GM19023 (cell line): ENCODE measurements at regions not wholly inside any gene's neighbourhood (a gene's known extent, or its start where the extent isn't known, plus 50 kb on each side); places are given as distances from the start of the nearest gene placed in this dataset.

Source experiments
- ATAC-seq: cut with Tn5 transposase; IDR thresholded peaks from one replicate; pipeline ENCODE4 v1.9.1; 2021; ENCODE audit warnings: mild to moderate bottlenecking, moderate library complexity; ENCODE audit not compliant: unreplicated experiment

GRCh38 chr12:102601621-102602020 lies 121.3 kb upstream of the IGF1 start:
- ATAC-seq: no peak

DNA sequence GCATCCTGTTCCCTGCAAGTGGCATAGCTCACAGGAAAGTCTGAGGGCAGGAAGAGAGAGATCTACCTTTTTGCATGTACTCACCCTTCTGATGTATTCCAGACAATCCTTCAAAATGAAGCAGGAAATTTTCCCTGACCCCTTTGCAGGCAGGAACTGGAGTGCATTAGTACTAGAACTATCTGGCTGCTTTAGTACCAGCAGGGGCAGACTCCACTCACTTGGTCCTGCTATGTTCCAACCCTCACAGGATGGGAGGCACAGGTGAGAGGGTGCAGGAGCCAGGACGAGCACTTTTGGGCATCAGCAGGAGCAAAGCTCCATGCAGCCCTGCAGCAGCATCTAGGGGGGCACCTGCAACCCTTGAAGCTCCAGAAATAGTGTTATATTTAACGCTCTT lies 116.3 kb upstream of the IGF1 start:
- no peak for ATAC-seq

DNA sequence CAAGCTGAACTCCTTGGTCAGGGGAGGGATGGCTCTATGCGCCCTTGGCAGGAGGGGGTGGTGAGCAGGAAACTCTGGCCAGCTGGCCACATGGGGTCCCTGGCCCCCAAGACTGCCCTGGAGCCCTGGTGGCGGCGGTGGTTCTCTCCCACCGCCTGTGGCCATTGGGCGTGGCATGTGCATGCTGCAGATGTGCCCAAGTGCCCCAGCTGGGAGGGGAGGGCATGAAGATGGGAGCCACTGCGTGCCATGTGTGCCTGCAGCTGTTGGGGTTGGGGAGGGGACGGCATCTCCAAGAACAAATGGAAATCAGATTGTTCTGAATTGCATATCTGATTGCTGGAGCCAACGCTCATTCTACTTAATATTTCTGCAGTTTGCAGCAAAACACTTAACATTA lies 115.7 kb upstream of the IGF1 start:
- no peak for ATAC-seq

DNA sequence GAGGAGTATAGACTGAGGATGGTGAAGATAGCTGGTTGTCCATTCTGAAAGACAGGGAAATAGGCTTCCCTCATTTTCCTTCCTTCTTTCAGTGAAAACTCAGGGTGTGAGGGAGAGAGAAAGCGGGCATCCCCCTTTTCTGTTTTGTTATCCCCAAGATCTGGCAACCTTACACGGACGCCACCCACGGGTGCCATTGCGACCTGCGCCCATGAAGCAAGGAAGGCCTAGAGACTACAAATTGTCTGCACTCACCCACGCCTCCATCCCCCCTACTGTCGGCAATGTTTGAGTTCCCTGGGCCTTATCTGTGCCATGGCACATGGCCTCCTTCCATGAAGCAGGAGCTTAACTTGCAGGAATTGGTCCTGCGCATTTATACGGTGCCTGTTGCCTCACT lies 115.0 kb upstream of the IGF1 start:
- no peak for ATAC-seq

DNA sequence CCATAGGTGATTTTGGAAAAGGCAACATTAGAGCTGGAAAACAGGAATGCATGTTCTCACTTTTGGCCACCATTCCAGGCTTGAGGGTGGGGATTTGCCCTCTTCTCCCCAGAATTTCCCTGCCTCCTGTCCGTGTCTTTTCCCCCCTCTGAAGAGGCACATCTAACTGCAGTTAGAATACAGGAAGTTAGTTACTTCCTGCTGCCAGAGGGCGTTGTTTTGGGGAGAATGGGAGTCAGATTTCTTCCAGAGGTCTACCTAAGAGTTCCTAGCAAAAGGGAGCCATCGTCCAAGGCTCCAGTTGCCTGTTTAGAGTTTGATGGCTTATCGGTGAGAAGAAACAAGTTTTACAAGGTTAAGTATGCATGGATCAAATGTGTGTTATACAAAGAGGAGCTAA lies 112.8 kb upstream of the IGF1 start:
- ATAC-seq: no peak

DNA sequence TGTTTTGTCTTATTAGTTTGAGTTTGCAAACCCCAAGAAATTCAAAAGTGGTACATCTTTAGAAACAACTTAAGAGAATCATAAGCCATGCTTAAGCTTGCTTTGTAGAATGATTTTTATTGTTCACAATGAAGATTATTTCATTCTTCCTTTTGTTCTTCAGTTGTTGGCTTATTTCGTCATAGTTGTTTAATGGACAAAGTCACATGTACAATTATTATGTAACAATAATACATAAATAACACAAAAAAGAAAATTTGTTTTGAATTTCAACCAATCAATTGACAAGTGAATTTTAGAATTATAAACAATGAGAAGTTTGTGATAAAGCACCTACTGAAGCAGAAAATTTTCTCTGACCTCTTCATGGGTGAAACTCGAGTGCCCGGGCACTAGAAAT lies 111.8 kb upstream of the IGF1 start:
- ATAC-seq: no peak

DNA sequence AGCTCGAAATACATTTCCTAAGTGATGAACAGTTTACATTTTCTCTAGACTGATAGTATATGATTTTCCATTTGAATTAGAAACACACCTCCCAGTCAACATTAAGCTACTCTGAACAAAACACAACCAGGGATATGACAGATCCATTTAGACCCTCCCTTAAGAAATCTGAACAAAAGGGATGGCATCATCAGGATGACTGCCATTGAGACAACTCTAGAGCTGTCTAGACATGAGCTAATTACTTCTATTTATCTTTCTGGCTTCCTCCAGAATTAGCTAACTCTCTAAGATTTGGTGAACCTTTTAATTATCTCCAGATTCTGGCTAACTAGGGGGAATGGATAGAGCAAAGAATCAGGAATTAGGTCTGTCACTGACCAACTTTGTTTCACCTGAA lies 92.9 kb upstream of the IGF1 start:
- no peak for ATAC-seq

GRCh38 chr12:102571889-102572288 lies 91.5 kb upstream of the IGF1 start:
- ATAC-seq: no peak

DNA sequence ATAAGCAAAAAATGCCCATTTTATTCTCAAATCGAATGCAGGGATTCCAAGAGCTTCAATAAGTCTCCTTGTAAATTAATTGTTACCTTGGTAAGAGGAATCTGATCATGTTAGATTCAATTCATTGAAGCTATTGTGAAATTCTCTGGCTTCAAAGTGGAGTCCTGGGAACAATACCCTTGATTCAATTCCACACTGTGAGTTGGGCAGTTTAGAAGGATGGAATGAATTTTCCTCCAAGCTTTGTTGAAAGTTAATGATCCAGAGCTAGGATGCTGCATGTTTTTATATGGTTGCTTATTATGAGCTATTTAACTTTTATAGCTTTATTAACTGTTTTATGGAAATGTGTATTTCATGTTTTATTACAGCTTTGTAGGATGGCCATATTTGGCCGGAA lies 89.9 kb upstream of the IGF1 start:
- no peak for ATAC-seq

- ATAC-seq: no peak
Observed at GRCh38 chr12:102569803-102570202, 89.4 kb upstream of the IGF1 start.

DNA sequence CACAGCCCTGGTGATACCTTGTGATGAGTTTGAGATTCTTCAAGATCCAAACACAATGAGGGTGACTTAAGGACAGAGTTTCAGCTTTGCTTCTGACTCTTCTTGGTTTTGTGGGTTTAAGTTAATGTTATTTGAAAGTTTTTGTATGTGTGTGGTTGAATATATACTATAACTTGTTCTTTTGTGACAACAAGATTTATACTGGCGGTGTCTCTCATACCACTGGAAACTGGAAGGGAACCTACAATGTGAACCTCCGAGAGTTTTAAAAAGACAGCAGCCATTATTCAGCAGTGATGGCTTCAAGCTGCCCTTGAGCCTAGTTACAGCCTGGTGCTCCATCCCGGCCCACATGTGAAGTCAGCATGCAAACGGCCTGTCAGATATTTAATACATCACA lies 87.9 kb upstream of the IGF1 start:
- no peak for ATAC-seq

GRCh38 chr12:102567031-102567985 lies 86.9 kb upstream of the IGF1 start:
- ATAC-seq: no peak

- no peak for ATAC-seq
Observed at GRCh38 chr12:102565555-102565954, 85.2 kb upstream of the IGF1 start.

DNA sequence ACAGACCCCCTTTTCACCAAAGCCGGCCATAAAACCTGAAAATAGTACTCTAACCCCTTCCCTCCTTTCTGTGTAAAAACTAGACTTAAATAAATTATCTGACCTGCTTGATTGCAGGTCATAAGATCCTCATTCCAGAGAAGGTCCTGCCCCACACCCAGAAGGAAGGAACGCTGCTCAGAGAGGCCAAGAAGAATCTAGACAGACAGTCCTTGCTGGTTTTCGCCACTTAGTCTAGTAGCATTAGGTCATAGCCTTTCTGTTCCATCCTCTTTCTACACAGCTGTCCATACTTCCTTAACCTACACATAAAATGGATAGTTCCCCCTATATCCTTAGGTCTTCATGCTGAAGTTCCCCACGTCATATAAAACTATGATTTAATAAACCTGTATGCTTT lies 83.7 kb upstream of the IGF1 start:
- ATAC-seq: no peak

GRCh38 chr12:102562836-102563425 lies 82.6 kb upstream of the IGF1 start:
- no peak for ATAC-seq

GRCh38 chr12:102551186-102551585 lies 70.8 kb upstream of the IGF1 start:
- no peak for ATAC-seq

GRCh38 chr12:102549691-102550090 lies 69.3 kb upstream of the IGF1 start:
- ATAC-seq: no peak

DNA sequence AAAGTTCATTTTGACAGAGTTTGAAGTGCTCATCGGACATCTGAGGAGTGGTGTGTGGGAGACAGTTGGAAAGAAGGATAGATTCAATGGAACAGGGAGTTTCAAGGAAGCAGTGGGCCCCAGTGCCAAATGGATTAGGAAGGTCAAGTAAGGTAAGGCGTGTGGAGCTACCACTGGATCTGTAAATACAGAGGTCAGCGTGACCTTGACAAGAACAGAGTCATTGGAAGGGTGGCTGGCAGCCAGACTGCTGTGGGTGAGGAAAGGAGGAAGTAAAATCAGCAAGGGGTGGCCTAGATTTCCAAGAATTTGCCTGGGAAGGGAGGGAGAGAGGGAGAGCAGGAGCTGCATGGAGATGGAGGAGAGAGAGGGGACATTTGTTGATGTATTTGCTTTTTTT lies 68.2 kb upstream of the IGF1 start:
- ATAC-seq: no peak

- no peak for ATAC-seq
Observed at GRCh38 chr12:102543494-102544485, 63.4 kb upstream of the IGF1 start.

GRCh38 chr12:102542816-102543440 lies 62.6 kb upstream of the IGF1 start:
- no peak for ATAC-seq
